ENCODE measurements at regions not wholly inside any gene's neighbourhood (a gene's known extent, or its start where the extent isn't known, plus 50 kb on each side); places are given as distances from the start of the nearest gene placed in this dataset.
"Not testable (repeated sequence)": the region's sequence is repeated elsewhere in the genome, so short reads cannot be mapped to it uniquely, and the experiment has no call there.

- CTCF ChIA-PET: no interaction called here
- intact Hi-C loops (cut with micrococcal nuclease): no loop called here
- no TSS peak for BruUV-seq (replicated peaks)
These were observed 197.9 kb downstream of the LNPK start for GRCh38 chr2:175804122-175804521.

GRCh38 chr2:175796422-175796821, 205.6 kb downstream of the LNPK start:
- H3K27ac ChIP-seq (ENCODE audit: insufficient read depth, low read depth, low read length); POLR2A ChIA-PET; dilution Hi-C loops (cut with MboI; ENCODE audit: extremely low pct_ligation_motif_present, low sequenced_read_pairs); H2AFZ ChIP-seq (ENCODE audit: low read depth, low read length); CTCF ChIA-PET; H3K36me3 ChIP-seq (ENCODE audit: control insufficient read depth in 2 of 2, extremely low read depth in 1 of 2, insufficient read depth in 2 of 2, low read length in 2 of 2); H3K9me1 ChIP-seq (replicated peaks; ENCODE audit: control insufficient read depth, extremely low read depth, insufficient read depth, low read length); H3K4me1 ChIP-seq (ENCODE audit: control insufficient read depth, extremely low read depth, insufficient read depth, low read length); H3K9me3 ChIP-seq (replicated peaks; ENCODE audit: control insufficient read depth, insufficient read depth, low read length); FAIRE-seq; intact Hi-C loops (cut with micrococcal nuclease); H3K4me2 ChIP-seq (ENCODE audit: insufficient read depth, low read length); H3K4me3 ChIP-seq (replicated peaks in 1 of 3; ENCODE audit: insufficient read depth in 1 of 3, low read depth in 1 of 3, low read length in 3 of 3); H3K27me3 ChIP-seq (ENCODE audit: control insufficient read depth in 2 of 2, insufficient read depth in 2 of 2, low read length in 2 of 2); BruUV-seq (replicated peaks); DNase-seq (ENCODE audit: low read depth, low spot score); H3K9ac ChIP-seq (replicated peaks; ENCODE audit: extremely low read depth, insufficient read depth, low read length); H3K79me2 ChIP-seq (ENCODE audit: control insufficient read depth, insufficient read depth, low read length); H4K20me1 ChIP-seq (replicated peaks; ENCODE audit: control insufficient read depth, extremely low read depth, insufficient read depth, low read length): not testable (repeated sequence)

More at GRCh38 chr2:175804122-175804521, 197.9 kb downstream of the LNPK start:
- Histone ChIP-seq H3K9me3 (replicated peaks; ENCODE audit: control insufficient read depth, insufficient read depth, low read length) (no peaks in the 10 kb centered on the region), H3K36me3 (ENCODE audit: control insufficient read depth in 2 of 2, extremely low read depth in 1 of 2, insufficient read depth in 2 of 2, low read length in 2 of 2) (no peaks in the 10 kb centered on the region), H3K27me3 (ENCODE audit: control insufficient read depth in 2 of 2, insufficient read depth in 2 of 2, low read length in 2 of 2) (no peaks in the 10 kb centered on the region), H4K20me1 (replicated peaks; ENCODE audit: control insufficient read depth, extremely low read depth, insufficient read depth, low read length) (no peaks in the 10 kb centered on the region), H3K27ac (ENCODE audit: insufficient read depth, low read depth, low read length) (no peak overlapping the region), H3K9ac (replicated peaks; ENCODE audit: extremely low read depth, insufficient read depth, low read length) (no peak overlapping the region), H3K4me1 (ENCODE audit: control insufficient read depth, extremely low read depth, insufficient read depth, low read length) (no peaks in the 10 kb centered on the region), H2AFZ (ENCODE audit: low read depth, low read length) (no peak overlapping the region), H3K79me2 (ENCODE audit: control insufficient read depth, insufficient read depth, low read length) (no peaks in the 10 kb centered on the region), H3K4me2 (ENCODE audit: insufficient read depth, low read length) (no peak overlapping the region), H3K9me1 (replicated peaks; ENCODE audit: control insufficient read depth, extremely low read depth, insufficient read depth, low read length) (no peaks in the 10 kb centered on the region), H3K4me3 (replicated peaks in 1 of 3; ENCODE audit: insufficient read depth in 1 of 3, low read depth in 1 of 3, low read length in 3 of 3) (no peak overlapping the region)
- TF ChIP-seq GATA2 (IDR thresholded peaks at IDR 0.05; ENCODE audit: insufficient read depth, insufficient read length, low read depth, low read length) (no peak), CTCF (IDR thresholded peaks at IDR 0.05; ENCODE audit: extremely low read depth in 1 of 2, insufficient read depth in 1 of 2, low read depth in 1 of 2, low read length in 2 of 2) (no peak), EZH2 (IDR thresholded peaks at IDR 0.05; ENCODE audit: borderline replicate concordance, low read depth, low read length, severe bottlenecking) (no peak), POLR2A (IDR thresholded peaks at IDR 0.05; ENCODE audit: low read depth, low read length) (no peak), POLR2AphosphoS5 (IDR thresholded peaks at IDR 0.05; ENCODE audit: insufficient read depth, low read depth, low read length) (no peak), FOS (IDR thresholded peaks at IDR 0.05; ENCODE audit: borderline replicate concordance, insufficient read depth, low read length) (no peak)
- POLR2A ChIA-PET: no interaction called here
- dilution Hi-C loops (cut with MboI; ENCODE audit: extremely low pct_ligation_motif_present, low sequenced_read_pairs): no loop called here
- DNase-seq (ENCODE audit: low read depth, low spot score) (no peak), FAIRE-seq (no peak)

All from endothelial cell of umbilical vein (primary cell).